HFF-Myc (cell line): ENCODE measurements at regions not wholly inside any gene's neighbourhood (a gene's known extent, or its start where the extent isn't known, plus 50 kb on each side); places are given as distances from the start of the nearest gene placed in this dataset.

Source experiments
- DNase-seq: peaks from one replicate; pipeline ENCODE4 v3.0.0-alpha.2; 2011; ENCODE audit warnings: low read depth; ENCODE audit errors: extremely low read depth
- H3K4me3 ChIP-seq: replicated peaks from 2 replicates; pipeline ENCODE4 v1.5.1; 2011; ENCODE audit warnings: low read depth, mild to moderate bottlenecking, control low read depth, low read length
- CTCF ChIP-seq: IDR thresholded peaks from 2 replicates; pipeline ENCODE4 v1.5.1; 2012; ENCODE audit warnings: mild to moderate bottlenecking, low read depth, low read length, control low read depth; ENCODE audit errors: missing control alignments

- TF ChIP-seq CTCF: no peak
- peak; percentile 41 for DNase-seq
- no peak overlapping the region for H3K4me3 ChIP-seq
Observed at GRCh38 chrX:40504801-40505605, 75.8 kb upstream of the ATP6AP2 start.

- TF ChIP-seq CTCF: no peak
- DNase-seq: no peak
- no peak overlapping the region for H3K4me3 ChIP-seq
Observed at GRCh38 chrX:40503094-40503493, 77.7 kb upstream of the ATP6AP2 start.

GRCh38 chrX:40502688-40503087, 78.1 kb upstream of the ATP6AP2 start:
- TF ChIP-seq CTCF: no peak
- DNase-seq: no peak
- no peak overlapping the region for H3K4me3 ChIP-seq

- no peak for TF ChIP-seq CTCF
- DNase-seq: no peak
Observed at GRCh38 chrX:40501164-40501855, 79.5 kb upstream of the ATP6AP2 start.

GRCh38 chrX:40496728-40497127, 84.0 kb upstream of the ATP6AP2 start:
- peak; percentile 19 for TF ChIP-seq CTCF
- no peak overlapping the region for H3K4me3 ChIP-seq
- DNase-seq: no peak

More at GRCh38 chrX:40501164-40501855, 79.5 kb upstream of the ATP6AP2 start:
- no peak overlapping the region for H3K4me3 ChIP-seq

GRCh38 chrX:40495659-40496058, 85.1 kb upstream of the ATP6AP2 start:
- no peak for TF ChIP-seq CTCF
- DNase-seq: no peak
- H3K4me3 ChIP-seq: no peak overlapping the region
